Adrenal gland (tissue), 5 donors: ENCODE measurements at regions not wholly inside any gene's neighbourhood (a gene's known extent, or its start where the extent isn't known, plus 50 kb on each side); places are given as distances from the start of the nearest gene placed in this dataset.

ENCODE experiments used
- POLR2A ChIP-seq, 2 donors: fragments of 450-650 bp; IDR thresholded peaks; one replicate each; pipeline ENCODE4 v1.6.1; 2017; ENCODE audit warnings: antibody characterized with exemption in 2 of 2, mild to moderate bottlenecking in 2 of 2, moderate library complexity in 1 of 2
- TF ChIP-seq, protein P1 (sequence below), 6 experiments: fragments of 450-650 bp in 4 of 6; fragments of 200-600 bp in 2 of 6; sonication (generic) in 1 of 6; IDR thresholded peaks; 1 replicate in 5 of 6; 2 replicates in 1 of 6; pipeline versions ENCODE4 v1.5.1 to v1.8.0; 2016 to 2021; ENCODE audit warnings: antibody characterized with exemption in 6 of 6, mild to moderate bottlenecking in 2 of 6, moderate library complexity in 1 of 6
- donor health status: DM: no; HTN: no; CAD: no.

GRCh38 chr5:5080790-5081189 lies 59.3 kb upstream of the ADAMTS16 start:
- TF ChIP-seq, protein P1, sequence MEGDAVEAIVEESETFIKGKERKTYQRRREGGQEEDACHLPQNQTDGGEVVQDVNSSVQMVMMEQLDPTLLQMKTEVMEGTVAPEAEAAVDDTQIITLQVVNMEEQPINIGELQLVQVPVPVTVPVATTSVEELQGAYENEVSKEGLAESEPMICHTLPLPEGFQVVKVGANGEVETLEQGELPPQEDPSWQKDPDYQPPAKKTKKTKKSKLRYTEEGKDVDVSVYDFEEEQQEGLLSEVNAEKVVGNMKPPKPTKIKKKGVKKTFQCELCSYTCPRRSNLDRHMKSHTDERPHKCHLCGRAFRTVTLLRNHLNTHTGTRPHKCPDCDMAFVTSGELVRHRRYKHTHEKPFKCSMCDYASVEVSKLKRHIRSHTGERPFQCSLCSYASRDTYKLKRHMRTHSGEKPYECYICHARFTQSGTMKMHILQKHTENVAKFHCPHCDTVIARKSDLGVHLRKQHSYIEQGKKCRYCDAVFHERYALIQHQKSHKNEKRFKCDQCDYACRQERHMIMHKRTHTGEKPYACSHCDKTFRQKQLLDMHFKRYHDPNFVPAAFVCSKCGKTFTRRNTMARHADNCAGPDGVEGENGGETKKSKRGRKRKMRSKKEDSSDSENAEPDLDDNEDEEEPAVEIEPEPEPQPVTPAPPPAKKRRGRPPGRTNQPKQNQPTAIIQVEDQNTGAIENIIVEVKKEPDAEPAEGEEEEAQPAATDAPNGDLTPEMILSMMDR (IDR thresholded peaks at IDR 0.05) = no peak
- no peak for TF ChIP-seq POLR2A (IDR thresholded peaks at IDR 0.05)
